BE2C (cell line): ENCODE measurements at regions not wholly inside any gene's neighbourhood (a gene's known extent, or its start where the extent isn't known, plus 50 kb on each side); places are given as distances from the start of the nearest gene placed in this dataset.

Source experiments
- DNase-seq: peaks from one replicate; pipeline ENCODE4 v3.0.0-alpha.2; 2020
- H3K27me3 ChIP-seq: fragments of 250-450 bp; sonication (Bioruptor Pico); 2 replicates; pipeline ENCODE4 v1.5.1; 2020; ENCODE audit warnings: mild to moderate bottlenecking
- H3K36me3 ChIP-seq: fragments of 250-450 bp; sonication (Bioruptor Pico); 2 replicates; pipeline ENCODE4 v1.5.1; 2020; ENCODE audit warnings: mild to moderate bottlenecking
- H3K4me1 ChIP-seq: fragments of 250-450 bp; sonication (Bioruptor Pico); 2 replicates; pipeline ENCODE4 v1.5.1; 2020
- H3K4me3 ChIP-seq: 2 replicates; pipeline ENCODE4 v1.5.1; 2011; ENCODE audit warnings: low read depth, low read length
- H3K9me3 ChIP-seq: fragments of 250-450 bp; sonication (Bioruptor Pico); 2 replicates; pipeline ENCODE4 v1.5.1; 2020
- CTCF ChIP-seq: IDR thresholded peaks from 2 replicates; pipeline ENCODE4 v1.5.1; 2012; ENCODE audit warnings: mild to moderate bottlenecking, low read depth, low read length

- no peaks in the 10 kb centered on the region for H3K4me1 ChIP-seq
- H3K27me3 ChIP-seq = no peaks in the 10 kb centered on the region
- H3K4me3 ChIP-seq = no peak overlapping the region
- no peak for TF ChIP-seq CTCF
- DNase-seq = no peak
- H3K9me3 ChIP-seq = no peaks in the 10 kb centered on the region
- no peaks in the 10 kb centered on the region for H3K36me3 ChIP-seq
Measured at GRCh38 chr11:128089962-128090361, 497.4 kb downstream of the ETS1 start.

- no peak for DNase-seq
- H3K36me3 ChIP-seq = no peaks in the 10 kb centered on the region
- H3K4me3 ChIP-seq = no peak overlapping the region
- H3K27me3 ChIP-seq = no peaks in the 10 kb centered on the region
- no peaks in the 10 kb centered on the region for H3K9me3 ChIP-seq
- H3K4me1 ChIP-seq = no peaks in the 10 kb centered on the region
- TF ChIP-seq CTCF = no peak
Measured at GRCh38 chr11:128086794-128087193, 500.6 kb downstream of the ETS1 start.

- Histone ChIP-seq H3K36me3 (no peaks in the 10 kb centered on the region), H3K4me3 (no peak overlapping the region), H3K4me1 (no peaks in the 10 kb centered on the region), H3K27me3 (no peaks in the 10 kb centered on the region), H3K9me3 (no peaks in the 10 kb centered on the region)
- TF ChIP-seq CTCF = no peak
- DNase-seq = no peak
Measured at GRCh38 chr11:128085276-128085675, 502.1 kb downstream of the ETS1 start.

GRCh38 chr11:128082574-128082973, 504.8 kb downstream of the ETS1 start:
- no peak for TF ChIP-seq CTCF
- no peak overlapping the region for H3K4me3 ChIP-seq

GRCh38 chr11:128069665-128070064, 517.7 kb downstream of the ETS1 start:
- TF ChIP-seq CTCF = no peak
- no peak for DNase-seq
- H3K4me3 ChIP-seq = no peak overlapping the region
- H3K4me1 ChIP-seq = no peaks in the 10 kb centered on the region
- no peaks in the 10 kb centered on the region for H3K27me3 ChIP-seq
- H3K9me3 ChIP-seq = no peaks in the 10 kb centered on the region
- no peaks in the 10 kb centered on the region for H3K36me3 ChIP-seq

More at GRCh38 chr11:128082574-128082973, 504.8 kb downstream of the ETS1 start:
- no peak for DNase-seq
- no peaks in the 10 kb centered on the region for H3K9me3 ChIP-seq
- no peaks in the 10 kb centered on the region for H3K4me1 ChIP-seq
- H3K27me3 ChIP-seq = no peaks in the 10 kb centered on the region
- no peaks in the 10 kb centered on the region for H3K36me3 ChIP-seq

GRCh38 chr11:128067780-128068179, 519.6 kb downstream of the ETS1 start:
- Histone ChIP-seq H3K4me1 (no peaks in the 10 kb centered on the region), H3K27me3 (no peaks in the 10 kb centered on the region)
- TF ChIP-seq CTCF = no peak

More at GRCh38 chr11:128067780-128068179, 519.6 kb downstream of the ETS1 start:
- no peak for DNase-seq
- no peaks in the 10 kb centered on the region for H3K36me3 ChIP-seq
- H3K4me3 ChIP-seq = no peak overlapping the region
- H3K9me3 ChIP-seq = no peaks in the 10 kb centered on the region
